Glomerular visceral epithelial cell (primary cell): ENCODE measurements at regions not wholly inside any gene's neighbourhood (a gene's known extent, or its start where the extent isn't known, plus 50 kb on each side); places are given as distances from the start of the nearest gene placed in this dataset.
A peak's percentile ranks its signal among the peaks of the same experiment; 100 is the strongest.

Source experiments
- DNase-seq: peaks from one replicate; pipeline ENCODE4 v3.0.0-alpha.2; 2016; ENCODE audit errors: extremely low spot score

- DNase-seq = no peak
These were observed 59.7 kb upstream of the ARID2 start for GRCh38 chr12:45669792-45670191.

- DNase-seq = no peak
These were observed 59.0 kb upstream of the ARID2 start for GRCh38 chr12:45670346-45671065.

GRCh38 chr12:45671254-45671653 lies 58.3 kb upstream of the ARID2 start:
- no peak for DNase-seq

- DNase-seq = peak; percentile 76
These were observed 55.1 kb upstream of the ARID2 start for GRCh38 chr12:45674181-45674977.

GRCh38 chr12:45675534-45675933 lies 54.0 kb upstream of the ARID2 start:
- no peak for DNase-seq
